ENCODE measurements at regions not wholly inside any gene's neighbourhood (a gene's known extent, or its start where the extent isn't known, plus 50 kb on each side); places are given as distances from the start of the nearest gene placed in this dataset.

DNA sequence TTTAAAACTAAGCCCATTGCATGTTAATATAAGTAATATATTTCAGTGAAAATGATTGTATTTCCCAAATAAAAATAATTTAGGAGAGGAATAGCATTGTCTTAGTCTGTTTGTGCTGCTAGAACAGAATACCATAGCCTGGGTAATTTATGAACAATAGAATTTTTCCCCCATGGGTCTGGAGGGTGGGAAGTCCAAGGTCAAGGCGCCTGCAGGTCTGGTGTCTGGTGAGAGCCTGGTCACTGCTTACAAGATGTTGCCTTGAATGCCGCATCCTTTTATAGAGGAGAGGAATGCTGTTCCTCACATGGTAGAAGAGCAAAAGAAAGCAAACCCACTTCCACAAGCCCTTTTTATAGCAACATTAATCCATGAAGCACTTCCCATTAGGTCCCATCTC is 161.3 kb upstream of the ZFHX3 start:
- 86 to 96% methylated on average over 1 to 2 of the region's 2 CpGs for WGBS, 2 donors (ENCODE audit: low coverage in 1 of 2)
- peaks cover 1 to 13% (median 7%) of the 10 kb centered on the region in 4 donors for H3K4me1 ChIP-seq
- H3K9me3 ChIP-seq, result no peaks in the 10 kb centered on the region
- no peaks in the 10 kb centered on the region for H3K36me3 ChIP-seq
- DNase-seq, result no peak
- TF ChIP-seq, protein P1, sequence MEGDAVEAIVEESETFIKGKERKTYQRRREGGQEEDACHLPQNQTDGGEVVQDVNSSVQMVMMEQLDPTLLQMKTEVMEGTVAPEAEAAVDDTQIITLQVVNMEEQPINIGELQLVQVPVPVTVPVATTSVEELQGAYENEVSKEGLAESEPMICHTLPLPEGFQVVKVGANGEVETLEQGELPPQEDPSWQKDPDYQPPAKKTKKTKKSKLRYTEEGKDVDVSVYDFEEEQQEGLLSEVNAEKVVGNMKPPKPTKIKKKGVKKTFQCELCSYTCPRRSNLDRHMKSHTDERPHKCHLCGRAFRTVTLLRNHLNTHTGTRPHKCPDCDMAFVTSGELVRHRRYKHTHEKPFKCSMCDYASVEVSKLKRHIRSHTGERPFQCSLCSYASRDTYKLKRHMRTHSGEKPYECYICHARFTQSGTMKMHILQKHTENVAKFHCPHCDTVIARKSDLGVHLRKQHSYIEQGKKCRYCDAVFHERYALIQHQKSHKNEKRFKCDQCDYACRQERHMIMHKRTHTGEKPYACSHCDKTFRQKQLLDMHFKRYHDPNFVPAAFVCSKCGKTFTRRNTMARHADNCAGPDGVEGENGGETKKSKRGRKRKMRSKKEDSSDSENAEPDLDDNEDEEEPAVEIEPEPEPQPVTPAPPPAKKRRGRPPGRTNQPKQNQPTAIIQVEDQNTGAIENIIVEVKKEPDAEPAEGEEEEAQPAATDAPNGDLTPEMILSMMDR (IDR thresholded peaks at IDR 0.05), result no peak
- TF ChIP-seq POLR2AphosphoS5 (IDR thresholded peaks at IDR 0.05) (no peak), POLR2A (IDR thresholded peaks at IDR 0.05) (no peak), EP300 (IDR thresholded peaks at IDR 0.05; ENCODE audit: low read depth) (no peak)
- intact Hi-C loops (cut with DNase I; ENCODE audit: low total_unique reads), result no loop called here
- H3K27me3 ChIP-seq, result no peaks in the 10 kb centered on the region
- in situ Hi-C loops (cut with MboI; ENCODE audit: low pct_ligation_motif_present in 1 of 4, low pct_unique_long_range_greater_than_20kb in 1 of 4, low sequenced_read_pairs in 3 of 4), result no loop called here
- H3K4me3 ChIP-seq, result no peak overlapping the region
- H3K27ac ChIP-seq, result no peak overlapping the region

DNA sequence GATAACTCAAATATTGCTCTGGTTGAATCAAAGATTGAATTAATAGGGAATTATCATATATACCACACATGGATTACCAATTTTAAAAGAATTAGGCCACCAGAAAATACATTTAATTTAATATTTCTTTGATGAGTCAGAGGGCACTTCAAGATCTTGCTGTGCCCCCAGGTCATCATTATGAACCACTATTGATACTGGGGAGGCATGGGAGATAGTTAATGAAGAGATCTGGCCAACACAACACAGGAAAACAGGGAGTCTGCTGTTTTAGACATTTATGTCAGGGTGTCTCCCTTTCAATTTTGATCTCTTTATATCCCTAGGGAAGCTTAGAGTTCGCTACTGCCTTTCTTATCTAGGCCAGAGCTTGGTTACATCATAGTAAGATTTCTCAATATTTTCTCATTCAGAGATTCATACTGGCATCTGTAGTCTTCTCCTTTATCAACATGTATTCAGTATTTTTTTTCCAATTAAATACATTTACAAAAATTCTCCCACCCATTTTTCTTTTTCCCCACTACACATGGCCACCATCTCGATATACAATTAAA is 158.3 kb upstream of the ZFHX3 start:
- no peaks in the 10 kb centered on the region for H3K9me3 ChIP-seq
- WGBS, 2 donors (ENCODE audit: low coverage in 1 of 2), result 69 to 89% methylated on average over 2 of the region's 2 CpGs
- no peak for DNase-seq
- in situ Hi-C loops (cut with MboI; ENCODE audit: low pct_ligation_motif_present in 1 of 4, low pct_unique_long_range_greater_than_20kb in 1 of 4, low sequenced_read_pairs in 3 of 4) (no loop called here), intact Hi-C loops (cut with DNase I; ENCODE audit: low total_unique reads) (no loop called here)
- TF ChIP-seq EP300 (IDR thresholded peaks at IDR 0.05; ENCODE audit: low read depth), result no peak
- H3K27ac ChIP-seq, result no peak overlapping the region
- no peaks in the 10 kb centered on the region for H3K36me3 ChIP-seq
- peaks cover 5 to 37% (median 23%) of the 10 kb centered on the region in 4 donors for H3K4me1 ChIP-seq
- H3K4me3 ChIP-seq, result no peak overlapping the region
- no peaks in the 10 kb centered on the region for H3K27me3 ChIP-seq

DNA sequence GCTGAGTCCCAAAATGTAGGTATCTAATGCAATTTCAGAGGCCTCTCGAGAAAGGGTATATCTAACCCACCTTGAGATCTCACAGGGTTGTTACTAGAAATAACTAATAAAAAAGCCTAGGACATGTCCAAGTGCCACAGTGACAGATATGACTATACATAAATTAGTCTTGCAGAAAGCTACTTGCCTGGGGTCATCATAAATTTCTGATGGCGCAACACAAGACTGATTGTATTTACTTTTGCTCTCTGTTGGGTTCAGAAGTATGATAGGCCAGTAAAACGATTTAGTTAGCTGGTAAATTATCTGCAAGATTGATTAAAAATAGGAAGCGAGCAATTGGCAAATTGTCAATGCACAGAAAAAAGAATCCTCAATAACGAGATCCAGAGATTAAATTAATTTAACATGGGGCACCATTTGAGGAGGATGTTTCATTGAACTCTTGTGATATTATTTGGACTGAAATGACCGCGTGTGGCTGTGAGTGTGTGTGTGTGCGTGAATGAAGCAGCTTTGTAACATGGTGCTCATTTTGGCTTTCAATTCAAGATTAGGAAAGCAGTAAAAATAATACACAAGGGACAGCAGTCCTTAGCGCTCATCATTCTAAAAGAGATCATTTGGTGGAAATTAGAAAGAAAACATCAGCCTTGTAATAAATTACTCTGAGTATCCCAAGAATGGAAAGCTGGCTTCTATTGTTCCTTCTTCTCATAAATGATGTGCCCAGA is 157.4 kb upstream of the ZFHX3 start:
- WGBS, 2 donors (ENCODE audit: low coverage in 1 of 2), result 58 to 66% methylated on average over 6 to 9 of the region's 9 CpGs
- Histone ChIP-seq H3K9me3 (no peaks in the 10 kb centered on the region), H3K27me3 (no peaks in the 10 kb centered on the region), H3K27ac (peak overlapping the region in 3 of 4 donors; percentile 67 to 73 (median 68)), H3K4me1 (peaks cover 5 to 37% (median 23%) of the 10 kb centered on the region in 4 donors), H3K36me3 (no peaks in the 10 kb centered on the region), H3K4me3 (no peak overlapping the region)
- intact Hi-C loops (cut with DNase I; ENCODE audit: low total_unique reads), result no loop called here
- DNase-seq, result no peak
- TF ChIP-seq POLR2AphosphoS5 (IDR thresholded peaks at IDR 0.05), result no peak
- no peak for TF ChIP-seq EP300 (IDR thresholded peaks at IDR 0.05; ENCODE audit: low read depth)
- TF ChIP-seq, protein P1 (IDR thresholded peaks at IDR 0.05), result no peak
- TF ChIP-seq POLR2A (IDR thresholded peaks at IDR 0.05), result no peak
- in situ Hi-C loops (cut with MboI; ENCODE audit: low pct_ligation_motif_present in 1 of 4, low pct_unique_long_range_greater_than_20kb in 1 of 4, low sequenced_read_pairs in 3 of 4), result no loop called here

DNA sequence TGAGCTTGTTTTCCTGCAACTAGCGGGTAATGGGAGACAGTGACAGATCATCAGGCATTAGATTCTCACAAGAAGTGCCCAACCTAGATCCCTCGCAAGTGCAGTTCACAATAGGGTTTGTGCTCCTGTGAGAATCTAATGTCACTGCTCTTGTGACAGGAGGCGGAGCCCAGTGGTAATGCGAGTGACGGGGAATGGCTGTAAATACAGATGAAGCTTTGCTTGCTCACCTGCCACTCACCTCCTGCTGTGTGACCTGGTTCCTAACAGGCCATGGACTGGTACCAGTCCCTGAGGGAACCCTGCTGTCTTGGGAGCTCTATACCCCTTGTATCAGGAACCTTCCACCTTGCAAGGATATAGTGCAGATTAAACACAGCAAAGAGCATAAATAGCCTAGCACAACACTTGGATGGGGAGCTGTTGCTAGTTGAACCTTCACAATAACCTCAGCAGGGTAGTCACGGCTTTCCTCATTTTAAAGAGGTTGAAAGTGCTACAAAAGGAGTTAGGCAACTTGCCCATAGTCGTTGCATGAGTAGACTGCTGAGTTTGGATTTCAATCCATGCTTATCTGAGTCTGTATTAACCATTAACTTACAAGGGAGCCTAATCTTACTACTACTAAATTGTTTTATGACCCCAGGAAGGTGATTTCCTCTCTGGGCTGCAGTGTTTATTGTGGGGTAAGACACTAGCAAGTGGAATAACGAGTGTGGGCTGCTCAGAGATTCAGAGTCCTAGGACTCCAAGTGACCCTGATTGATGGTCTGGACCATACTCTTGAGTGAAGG is 156.6 kb upstream of the ZFHX3 start:
- WGBS, 2 donors (ENCODE audit: low coverage in 1 of 2), result 50 to 51% methylated on average over 3 to 8 of the region's 8 CpGs
- no peak overlapping the region for H3K4me3 ChIP-seq
- no peaks in the 10 kb centered on the region for H3K9me3 ChIP-seq
- H3K27me3 ChIP-seq, result no peaks in the 10 kb centered on the region
- TF ChIP-seq POLR2A (IDR thresholded peaks at IDR 0.05) (no peak), EP300 (IDR thresholded peaks at IDR 0.05; ENCODE audit: low read depth) (no peak)
- peak overlapping the region; percentile 5 to 73 (median 68) for H3K27ac ChIP-seq
- intact Hi-C loops (cut with DNase I; ENCODE audit: low total_unique reads) (no loop called here), in situ Hi-C loops (cut with MboI; ENCODE audit: low pct_ligation_motif_present in 1 of 4, low pct_unique_long_range_greater_than_20kb in 1 of 4, low sequenced_read_pairs in 3 of 4) (no loop called here)
- peaks cover 5 to 37% (median 23%) of the 10 kb centered on the region in 4 donors for H3K4me1 ChIP-seq
- H3K36me3 ChIP-seq, result no peaks in the 10 kb centered on the region
- DNase-seq, result peak; percentile 53

DNA sequence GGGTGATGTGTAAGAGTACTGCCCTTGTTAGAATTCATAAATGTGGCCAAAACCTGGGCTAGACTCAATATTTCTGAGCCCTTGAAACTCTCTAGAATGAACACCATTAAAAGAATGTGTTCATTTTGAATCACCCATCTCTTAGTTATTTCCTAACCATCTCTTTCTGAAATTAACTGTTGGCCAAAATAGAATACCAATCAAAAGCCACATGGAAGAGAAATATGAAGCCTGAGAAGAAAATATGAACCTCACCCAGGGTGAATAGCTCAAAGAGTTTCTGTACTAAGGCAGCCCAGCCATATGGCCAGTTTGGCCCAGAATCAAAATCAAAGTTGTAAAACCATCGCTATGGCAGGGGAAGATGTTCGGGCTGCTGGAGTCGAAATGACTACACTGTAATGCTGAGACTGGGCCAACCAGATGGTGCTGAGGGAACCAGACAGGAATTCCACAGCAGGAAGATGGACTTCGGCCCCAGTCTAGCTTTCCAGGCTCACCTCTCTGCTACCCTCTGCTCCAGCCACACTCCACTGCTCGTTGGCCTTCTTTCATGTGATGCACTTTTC is 154.3 kb upstream of the ZFHX3 start:
- no peak overlapping the region for H3K4me3 ChIP-seq
- TF ChIP-seq POLR2AphosphoS5 (IDR thresholded peaks at IDR 0.05), result peak; percentile 41 to 64 (median 59)
- TF ChIP-seq, protein P1 (IDR thresholded peaks at IDR 0.05), result no peak
- H3K27me3 ChIP-seq, result no peaks in the 10 kb centered on the region
- intact Hi-C loops (cut with DNase I; ENCODE audit: low total_unique reads) (no loop called here), in situ Hi-C loops (cut with MboI; ENCODE audit: low pct_ligation_motif_present in 1 of 4, low pct_unique_long_range_greater_than_20kb in 1 of 4, low sequenced_read_pairs in 3 of 4) (no loop called here)
- no peaks in the 10 kb centered on the region for H3K36me3 ChIP-seq
- DNase-seq, result peak; percentile 79
- H3K9me3 ChIP-seq, result no peaks in the 10 kb centered on the region
- WGBS, 2 donors (ENCODE audit: low coverage in 1 of 2), result 28 to 38% methylated on average over 4 to 5 of the region's 5 CpGs
- peaks cover 5 to 37% (median 23%) of the 10 kb centered on the region in 4 donors for H3K4me1 ChIP-seq
- peak overlapping the region in 1 of 4 donors; percentile 32 for H3K27ac ChIP-seq
